CD8-positive, alpha-beta memory T cell (primary cell): ENCODE measurements at regions not wholly inside any gene's neighbourhood (a gene's known extent, or its start where the extent isn't known, plus 50 kb on each side); places are given as distances from the start of the nearest gene placed in this dataset.

Source experiments
- CTCF ChIA-PET: fragments of 350-600 bp; sonication (Branson Sonifier 250); formaldehyde crosslinking; loops from one replicate; lab custom pipeline; 2021; ENCODE audit warnings: antibody characterized with exemption; lab: Charles Lee
- POLR2A ChIA-PET: fragments of 350-600 bp; sonication (Branson Sonifier 250); formaldehyde crosslinking; loops from one replicate; lab custom pipeline; 2021; ENCODE audit warnings: antibody characterized with exemption; lab: Charles Lee
- DNase-seq, 5 donors: peaks; one replicate each; pipeline versions ENCODE4 v3.0.0 to v3.0.0-alpha.2; 2020 to 2022; ENCODE audit warnings: mixed read lengths in 1 of 5
- H3K27ac ChIP-seq: one replicate; pipeline ENCODE4 v1.7.0; 2013; ENCODE audit warnings: low read depth, mild to moderate bottlenecking, low read length, moderate library complexity
- H3K27me3 ChIP-seq: 2 replicates; pipeline ENCODE4 v1.7.0; 2013; ENCODE audit warnings: low read length, mild to moderate bottlenecking; ENCODE audit not compliant: insufficient read depth, poor library complexity, severe bottlenecking
- H3K36me3 ChIP-seq: 2 replicates; pipeline ENCODE4 v1.7.0; 2013; ENCODE audit warnings: mild to moderate bottlenecking, low read length, moderate library complexity; ENCODE audit not compliant: insufficient read depth
- H3K4me1 ChIP-seq: 2 replicates; pipeline ENCODE4 v1.7.0; 2013; ENCODE audit warnings: mild to moderate bottlenecking, low read length, moderate library complexity; ENCODE audit not compliant: insufficient read depth
- H3K4me3 ChIP-seq: 2 replicates; pipeline ENCODE4 v1.7.0; 2013; ENCODE audit warnings: mild to moderate bottlenecking, low read length
- H3K9me3 ChIP-seq: 2 replicates; pipeline ENCODE4 v1.7.0; 2013; ENCODE audit warnings: mild to moderate bottlenecking, low read length
- H3K27ac Mint-ChIP-seq, 8 donors: one replicate each; pipeline ENCODE4 v1.8.0; 2020 to 2021; ENCODE audit warnings: mixed read lengths in 8 of 8, mild to moderate bottlenecking in 6 of 8, inconsistent platforms in 3 of 8, moderate library complexity in 3 of 8
- H3K27me3 Mint-ChIP-seq, 2 donors: one replicate each; pipeline ENCODE4 v1.8.0; 2020 to 2021; ENCODE audit warnings: mixed read lengths in 2 of 2, mild to moderate bottlenecking in 1 of 2, moderate library complexity in 1 of 2
- H3K36me3 Mint-ChIP-seq, 3 donors: one replicate each; pipeline ENCODE4 v1.8.0; 2020 to 2021; ENCODE audit warnings: mixed read lengths in 3 of 3, inconsistent platforms in 1 of 3, mild to moderate bottlenecking in 1 of 3
- H3K4me1 Mint-ChIP-seq, 3 donors: one replicate each; pipeline ENCODE4 v1.8.0; 2020 to 2021; ENCODE audit warnings: mixed read lengths in 3 of 3, inconsistent platforms in 1 of 3, mild to moderate bottlenecking in 1 of 3
- H3K4me3 Mint-ChIP-seq, 7 donors: one replicate each; pipeline ENCODE4 v1.8.0; 2020 to 2021; ENCODE audit warnings: mixed read lengths in 7 of 7, mild to moderate bottlenecking in 6 of 7, moderate library complexity in 4 of 7, inconsistent platforms in 2 of 7
- H3K9me3 Mint-ChIP-seq, 5 donors: one replicate each; pipeline ENCODE4 v1.8.0; 2020 to 2022; ENCODE audit warnings: mixed read lengths in 5 of 5, mild to moderate bottlenecking in 3 of 5, moderate library complexity in 2 of 5, inconsistent platforms in 1 of 5

DNA sequence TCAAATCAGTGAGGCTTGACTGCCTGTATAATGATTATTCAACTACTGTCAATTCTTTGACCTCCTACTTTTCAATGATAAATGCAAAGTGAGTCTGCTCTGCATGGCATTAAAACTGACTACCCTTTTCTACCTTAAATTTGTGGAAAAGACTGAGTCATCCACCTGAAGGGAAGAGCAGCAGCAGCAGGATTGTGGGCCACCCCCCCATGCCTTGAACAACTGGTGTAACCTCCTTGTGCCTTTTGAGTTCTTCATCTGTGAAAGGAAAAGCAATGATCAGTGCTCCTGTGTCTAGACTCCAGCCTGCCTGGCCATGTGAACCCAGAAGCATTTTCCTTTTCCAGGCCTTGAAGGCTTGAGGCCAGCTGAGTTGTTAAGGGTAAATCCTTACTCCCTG lies 102.9 kb downstream of the OSR1 start:
- no peak for DNase-seq
- Mint-ChIP-seq H3K4me1 (no peaks in the 10 kb centered on the region), H3K27ac (no peak overlapping the region), H3K4me3 (no peak overlapping the region), H3K9me3 (peaks cover 0 to 17% (median 5%) of the 10 kb centered on the region in 5 donors), H3K36me3 (peaks cover 0 to 15% (median 0%) of the 10 kb centered on the region in 3 donors), H3K27me3 (peaks cover 3 to 4% of the 10 kb centered on the region in 2 donors)
- Histone ChIP-seq H3K27ac (no peak overlapping the region), H3K4me3 (no peak overlapping the region), H3K36me3 (no peaks in the 10 kb centered on the region), H3K27me3 (no peaks in the 10 kb centered on the region), H3K4me1 (no peaks in the 10 kb centered on the region), H3K9me3 (no peaks in the 10 kb centered on the region)
- CTCF ChIA-PET, result no interaction called here
- POLR2A ChIA-PET, result no interaction called here

DNA sequence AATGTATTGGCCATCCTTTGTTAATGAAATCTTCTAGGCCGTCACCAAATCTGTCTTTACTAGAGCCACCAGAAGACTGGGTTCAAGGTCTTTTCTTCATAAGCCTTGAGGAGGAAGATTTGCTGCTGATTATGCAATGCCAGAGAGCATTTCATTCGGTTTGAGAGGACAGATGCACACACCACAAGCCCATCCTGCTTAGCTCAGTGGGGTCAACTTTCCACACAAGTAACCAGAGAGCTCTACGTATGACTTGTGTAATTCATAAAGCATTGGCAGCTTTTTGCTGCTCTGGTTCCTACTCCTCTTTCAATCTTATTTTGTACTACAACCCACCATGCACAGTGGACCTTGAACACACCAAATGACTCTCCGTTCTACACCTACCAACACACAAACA lies 106.9 kb downstream of the OSR1 start:
- no peaks in the 10 kb centered on the region for H3K9me3 ChIP-seq
- no peaks in the 10 kb centered on the region for H3K27me3 ChIP-seq
- no peak overlapping the region for H3K4me3 ChIP-seq
- H3K4me1 Mint-ChIP-seq, result no peaks in the 10 kb centered on the region
- H3K9me3 Mint-ChIP-seq, result peaks cover 0 to 12% (median 0%) of the 10 kb centered on the region in 5 donors
- H3K4me3 Mint-ChIP-seq, result no peak overlapping the region
- no peak for DNase-seq
- H3K27ac Mint-ChIP-seq, result no peak overlapping the region
- no peaks in the 10 kb centered on the region for H3K4me1 ChIP-seq
- H3K36me3 ChIP-seq, result no peaks in the 10 kb centered on the region
- H3K36me3 Mint-ChIP-seq, result peaks cover 0 to 7% (median 0%) of the 10 kb centered on the region in 3 donors
- ChIA-PET POLR2A (no interaction called here), CTCF (no interaction called here)
- no peak overlapping the region for H3K27ac ChIP-seq
- peaks cover 1 to 2% of the 10 kb centered on the region in 2 donors for H3K27me3 Mint-ChIP-seq

DNA sequence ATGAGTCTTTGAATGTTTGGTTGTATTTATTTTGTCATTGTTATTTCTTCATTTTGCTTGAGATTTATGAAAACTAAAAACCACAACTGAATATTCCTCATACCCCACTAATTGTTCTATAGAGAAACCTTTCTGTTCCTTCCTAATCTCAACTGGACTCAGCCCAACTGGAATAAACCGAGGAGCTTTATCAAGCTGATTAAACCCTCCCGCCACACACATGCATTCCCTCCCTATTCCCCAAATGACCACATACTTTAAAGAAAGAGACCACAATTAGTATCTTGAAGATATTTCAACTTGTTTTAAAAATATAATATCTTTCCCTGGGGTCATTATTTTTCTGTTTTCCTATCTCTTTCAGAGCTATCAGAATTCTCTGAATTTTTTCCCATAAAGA lies 107.5 kb downstream of the OSR1 start:
- ChIA-PET POLR2A (no interaction called here), CTCF (no interaction called here)
- Mint-ChIP-seq H3K4me1 (no peaks in the 10 kb centered on the region), H3K27ac (no peak overlapping the region), H3K27me3 (peaks cover 0 to 2% of the 10 kb centered on the region in 2 donors), H3K4me3 (no peak overlapping the region), H3K9me3 (peaks cover 0 to 12% (median 0%) of the 10 kb centered on the region in 5 donors), H3K36me3 (peaks cover 0 to 7% (median 0%) of the 10 kb centered on the region in 3 donors)
- Histone ChIP-seq H3K27ac (no peak overlapping the region), H3K36me3 (no peaks in the 10 kb centered on the region), H3K4me1 (no peaks in the 10 kb centered on the region), H3K27me3 (no peaks in the 10 kb centered on the region), H3K9me3 (no peaks in the 10 kb centered on the region), H3K4me3 (no peak overlapping the region)
- DNase-seq, result no peak

DNA sequence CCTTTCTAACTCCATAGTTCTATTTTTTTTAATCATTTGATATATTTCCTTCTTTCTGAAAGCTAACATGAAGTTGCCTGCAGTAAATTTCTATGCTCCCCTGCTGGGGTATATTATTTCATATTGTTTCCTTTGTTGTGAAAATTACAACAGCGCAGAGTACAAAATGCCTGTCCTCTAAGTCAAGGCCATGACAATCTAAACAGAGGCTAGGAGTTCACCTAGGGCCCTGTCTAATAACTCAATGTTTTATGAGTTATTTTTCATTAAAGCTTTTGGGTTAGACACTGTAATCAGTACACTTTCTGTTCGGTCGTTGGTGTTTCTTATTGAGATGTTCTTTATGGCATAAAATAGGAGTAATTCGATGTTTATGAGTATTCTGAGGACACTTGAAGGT lies 111.2 kb downstream of the OSR1 start:
- H3K36me3 Mint-ChIP-seq, result no peaks in the 10 kb centered on the region
- Histone ChIP-seq H3K27ac (no peak overlapping the region), H3K4me1 (no peaks in the 10 kb centered on the region), H3K36me3 (no peaks in the 10 kb centered on the region), H3K4me3 (no peak overlapping the region), H3K27me3 (no peaks in the 10 kb centered on the region), H3K9me3 (no peaks in the 10 kb centered on the region)
- CTCF ChIA-PET, result no interaction called here
- POLR2A ChIA-PET, result no interaction called here
- no peak overlapping the region for H3K4me3 Mint-ChIP-seq
- no peak overlapping the region for H3K27ac Mint-ChIP-seq
- no peaks in the 10 kb centered on the region for H3K4me1 Mint-ChIP-seq
- DNase-seq, result no peak
- no peaks in the 10 kb centered on the region for H3K27me3 Mint-ChIP-seq
- peaks cover 0 to 8% (median 0%) of the 10 kb centered on the region in 5 donors for H3K9me3 Mint-ChIP-seq

DNA sequence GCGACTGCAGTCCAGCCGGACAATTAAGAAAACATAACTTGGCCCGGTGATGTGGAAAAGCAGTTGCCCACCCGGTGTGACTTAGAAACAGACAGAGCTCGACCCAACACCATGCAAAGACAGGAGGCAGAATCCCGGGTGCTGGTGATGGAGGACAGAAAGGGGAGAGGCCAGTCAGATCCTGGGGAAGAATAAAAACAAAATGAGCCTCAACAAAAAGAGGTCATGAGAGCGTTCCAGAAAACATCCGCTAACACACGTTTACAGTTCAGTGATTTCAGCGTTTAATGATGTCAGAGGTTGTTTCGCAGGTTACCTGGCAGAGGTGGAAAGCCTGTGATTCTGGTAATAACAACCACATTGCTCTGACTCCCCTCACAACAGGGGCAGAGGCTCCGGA lies 111.9 kb downstream of the OSR1 start:
- Histone ChIP-seq H3K27ac (no peak overlapping the region), H3K4me3 (no peak overlapping the region), H3K4me1 (no peaks in the 10 kb centered on the region), H3K27me3 (no peaks in the 10 kb centered on the region), H3K36me3 (no peaks in the 10 kb centered on the region), H3K9me3 (no peaks in the 10 kb centered on the region)
- no peak for DNase-seq
- Mint-ChIP-seq H3K27me3 (no peaks in the 10 kb centered on the region), H3K4me1 (no peaks in the 10 kb centered on the region), H3K9me3 (peaks cover 0 to 6% (median 0%) of the 10 kb centered on the region in 5 donors), H3K4me3 (no peak overlapping the region), H3K27ac (no peak overlapping the region), H3K36me3 (no peaks in the 10 kb centered on the region)
- ChIA-PET POLR2A (no interaction called here), CTCF (no interaction called here)

DNA sequence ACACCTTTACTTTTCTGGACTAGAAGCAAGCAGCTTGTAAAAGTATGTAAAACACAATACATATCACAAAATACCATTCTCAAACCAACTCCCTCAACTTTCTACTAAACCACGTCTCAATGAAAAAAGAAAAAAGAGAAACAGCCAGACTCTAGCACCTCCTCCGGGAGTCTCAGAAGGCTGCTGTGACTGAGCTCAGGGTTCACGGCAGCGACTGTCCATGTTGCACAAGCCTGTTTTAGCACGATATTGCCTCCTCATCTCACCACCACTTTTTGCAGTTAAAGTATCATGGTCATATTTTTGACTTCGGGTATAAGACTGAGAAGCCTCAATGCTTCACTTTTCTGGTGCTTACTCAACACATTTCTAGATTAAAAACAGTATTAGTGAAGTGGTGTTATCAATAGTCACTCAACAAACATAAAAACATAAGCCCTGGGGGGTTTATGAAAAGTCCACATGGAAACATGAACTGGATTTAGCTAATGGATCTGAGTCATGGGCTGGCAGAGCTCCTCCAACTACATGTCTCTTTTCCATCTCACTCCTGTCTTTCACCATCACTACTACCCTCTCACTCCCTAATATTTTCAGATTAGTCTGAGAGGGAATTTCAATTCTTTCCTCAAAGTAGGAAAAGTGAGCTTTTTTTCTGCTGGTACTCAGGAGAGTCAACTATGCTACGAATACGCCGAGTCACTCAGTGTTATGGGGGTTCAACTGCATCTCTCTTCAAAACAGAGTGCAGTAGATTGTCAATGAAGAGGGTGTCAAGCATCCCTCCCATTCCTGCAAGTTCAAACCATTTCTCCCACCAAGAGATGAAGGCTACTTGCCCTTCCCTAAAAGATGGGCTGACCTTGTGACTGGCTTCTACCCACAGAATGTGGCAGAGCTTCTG lies 113.7 kb downstream of the OSR1 start:
- Histone ChIP-seq H3K9me3 (no peaks in the 10 kb centered on the region), H3K36me3 (no peaks in the 10 kb centered on the region), H3K27ac (no peak overlapping the region), H3K4me1 (no peaks in the 10 kb centered on the region), H3K4me3 (no peak overlapping the region), H3K27me3 (no peaks in the 10 kb centered on the region)
- Mint-ChIP-seq H3K36me3 (no peaks in the 10 kb centered on the region), H3K27me3 (peaks cover 0 to 1% of the 10 kb centered on the region in 2 donors), H3K27ac (no peak overlapping the region), H3K4me1 (no peaks in the 10 kb centered on the region), H3K4me3 (no peak overlapping the region), H3K9me3 (peaks cover 0 to 6% (median 0%) of the 10 kb centered on the region in 5 donors)
- no peak for DNase-seq
- ChIA-PET POLR2A (no interaction called here), CTCF (no interaction called here)

DNA sequence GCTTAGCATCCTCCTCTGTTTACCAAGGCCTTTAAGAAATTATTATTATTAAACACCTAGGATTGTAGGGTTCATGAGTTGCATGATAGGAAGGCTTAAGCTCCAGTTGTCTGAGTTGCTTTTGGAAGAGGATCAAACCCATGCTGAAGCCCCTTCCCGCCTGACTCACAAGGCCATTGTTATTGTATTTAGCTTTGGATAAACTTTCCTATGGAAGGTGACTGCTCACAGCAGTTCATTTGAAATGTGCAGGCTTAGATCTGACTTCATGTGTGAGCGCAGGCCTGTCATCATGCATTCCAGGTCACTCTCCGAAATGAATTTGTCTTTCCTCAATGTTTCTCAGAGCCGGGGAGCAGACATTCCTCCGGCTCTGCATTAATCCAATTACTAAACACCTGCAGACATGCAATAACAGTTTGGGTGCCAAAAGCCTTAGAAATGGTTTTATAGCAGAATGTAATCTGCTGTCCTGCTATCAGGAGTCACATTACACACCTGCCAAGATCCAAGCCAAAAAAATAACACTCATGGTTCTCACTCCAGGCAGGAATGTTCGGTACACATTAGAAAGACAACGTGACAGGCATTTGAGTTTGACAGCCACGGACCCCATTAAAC lies 119.9 kb downstream of the OSR1 start:
- H3K27me3 ChIP-seq, result no peaks in the 10 kb centered on the region
- no peak for DNase-seq
- H3K4me1 Mint-ChIP-seq, result no peaks in the 10 kb centered on the region
- peaks cover 0 to 2% (median 0%) of the 10 kb centered on the region in 5 donors for H3K9me3 Mint-ChIP-seq
- no peaks in the 10 kb centered on the region for H3K4me1 ChIP-seq
- H3K36me3 ChIP-seq, result no peaks in the 10 kb centered on the region
- H3K4me3 Mint-ChIP-seq, result no peak overlapping the region
- H3K27ac Mint-ChIP-seq, result no peak overlapping the region
- H3K27me3 Mint-ChIP-seq, result peaks cover 0 to 4% of the 10 kb centered on the region in 2 donors
- no peaks in the 10 kb centered on the region for H3K9me3 ChIP-seq
- CTCF ChIA-PET, result no interaction called here
- POLR2A ChIA-PET, result no interaction called here
- H3K36me3 Mint-ChIP-seq, result no peaks in the 10 kb centered on the region
- no peak overlapping the region for H3K4me3 ChIP-seq
- H3K27ac ChIP-seq, result no peak overlapping the region

DNA sequence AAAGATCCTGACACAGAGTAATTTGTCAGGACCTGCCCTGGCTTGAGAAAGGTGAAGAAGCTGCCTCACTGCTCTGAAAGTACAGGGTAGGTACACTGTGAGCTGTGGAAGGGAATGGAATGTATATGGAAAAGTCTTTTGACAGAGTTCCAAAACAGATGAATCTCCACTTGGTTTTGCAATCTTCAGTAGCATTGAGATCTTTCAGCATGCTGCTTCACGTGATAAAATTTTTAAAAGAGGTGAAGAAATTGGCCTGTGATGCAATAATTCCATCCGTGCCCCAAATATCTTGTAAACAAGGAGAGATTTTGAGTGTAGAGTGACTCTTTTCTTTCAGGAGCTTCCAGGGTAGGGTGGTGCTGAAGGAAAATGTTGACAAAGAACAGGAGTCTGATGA lies 123.1 kb downstream of the OSR1 start:
- Mint-ChIP-seq H3K27me3 (peaks cover 0 to 3% of the 10 kb centered on the region in 2 donors), H3K4me1 (no peaks in the 10 kb centered on the region), H3K9me3 (peaks cover 0 to 2% (median 0%) of the 10 kb centered on the region in 5 donors), H3K27ac (no peak overlapping the region), H3K36me3 (no peaks in the 10 kb centered on the region), H3K4me3 (no peak overlapping the region)
- Histone ChIP-seq H3K36me3 (no peaks in the 10 kb centered on the region), H3K27me3 (no peaks in the 10 kb centered on the region), H3K4me3 (no peak overlapping the region), H3K27ac (no peak overlapping the region), H3K9me3 (no peaks in the 10 kb centered on the region), H3K4me1 (no peaks in the 10 kb centered on the region)
- CTCF ChIA-PET, result no interaction called here
- no peak for DNase-seq
- POLR2A ChIA-PET, result no interaction called here
